ENCODE measurements at regions not wholly inside any gene's neighbourhood (a gene's known extent, or its start where the extent isn't known, plus 50 kb on each side); places are given as distances from the start of the nearest gene placed in this dataset.

- DNase-seq (ENCODE audit: low spot score): no peak
Observed at GRCh38 chr1:37281354-37281753, 193.0 kb upstream of the ZC3H12A start.

GRCh38 chr1:37282764-37283163, 191.6 kb upstream of the ZC3H12A start:
- no peak for DNase-seq (ENCODE audit: low spot score)

GRCh38 chr1:37284053-37284452, 190.3 kb upstream of the ZC3H12A start:
- DNase-seq (ENCODE audit: low spot score): no peak

- DNase-seq (ENCODE audit: low spot score): no peak
Observed at GRCh38 chr1:37286881-37287280, 187.5 kb upstream of the ZC3H12A start.

GRCh38 chr1:37288900-37289299, 185.5 kb upstream of the ZC3H12A start:
- DNase-seq (ENCODE audit: low spot score): no peak

GRCh38 chr1:37290718-37291117, 183.7 kb upstream of the ZC3H12A start:
- DNase-seq (ENCODE audit: low spot score): no peak

- DNase-seq (ENCODE audit: low spot score): no peak
Observed at GRCh38 chr1:37292789-37293188, 181.6 kb upstream of the ZC3H12A start.

GRCh38 chr1:37294096-37294495, 180.3 kb upstream of the ZC3H12A start:
- DNase-seq (ENCODE audit: low spot score): no peak

GRCh38 chr1:37294529-37294928, 179.9 kb upstream of the ZC3H12A start:
- no peak for DNase-seq (ENCODE audit: low spot score)

- no peak for DNase-seq (ENCODE audit: low spot score)
Observed at GRCh38 chr1:37298769-37299168, 175.6 kb upstream of the ZC3H12A start.

GRCh38 chr1:37299216-37299615, 175.2 kb upstream of the ZC3H12A start:
- DNase-seq (ENCODE audit: low spot score): no peak

- no peak for DNase-seq (ENCODE audit: low spot score)
Observed at GRCh38 chr1:37303884-37304574, 170.4 kb upstream of the ZC3H12A start.

GRCh38 chr1:37305108-37305507, 169.3 kb upstream of the ZC3H12A start:
- DNase-seq (ENCODE audit: low spot score): no peak

GRCh38 chr1:37305841-37306240, 168.5 kb upstream of the ZC3H12A start:
- no peak for DNase-seq (ENCODE audit: low spot score)

- no peak for DNase-seq (ENCODE audit: low spot score)
Observed at GRCh38 chr1:37306461-37306860, 167.9 kb upstream of the ZC3H12A start.

GRCh38 chr1:37306871-37307270, 167.5 kb upstream of the ZC3H12A start:
- no peak for DNase-seq (ENCODE audit: low spot score)

GRCh38 chr1:37308031-37308960, 166.1 kb upstream of the ZC3H12A start:
- no peak for DNase-seq (ENCODE audit: low spot score)

- DNase-seq (ENCODE audit: low spot score): no peak
Observed at GRCh38 chr1:37309574-37309973, 164.8 kb upstream of the ZC3H12A start.

GRCh38 chr1:37310064-37310463, 164.3 kb upstream of the ZC3H12A start:
- no peak for DNase-seq (ENCODE audit: low spot score)

- no peak for DNase-seq (ENCODE audit: low spot score)
Observed at GRCh38 chr1:37315371-37315846, 159.0 kb upstream of the ZC3H12A start.

- DNase-seq (ENCODE audit: low spot score): no peak
Observed at GRCh38 chr1:37317870-37318467, 156.4 kb upstream of the ZC3H12A start.

GRCh38 chr1:37318490-37318889, 155.9 kb upstream of the ZC3H12A start:
- no peak for DNase-seq (ENCODE audit: low spot score)

GRCh38 chr1:37319284-37319683, 155.1 kb upstream of the ZC3H12A start:
- DNase-seq (ENCODE audit: low spot score): no peak

Data from COLO829 (cell line).